Esophagus muscularis mucosa (tissue), 4 donors: ENCODE measurements at regions not wholly inside any gene's neighbourhood (a gene's known extent, or its start where the extent isn't known, plus 50 kb on each side); places are given as distances from the start of the nearest gene placed in this dataset.

ENCODE experiments used
- DNase-seq: peaks from one replicate; pipeline ENCODE4 v3.0.0-alpha.2; 2017; ENCODE audit errors: extremely low spot score
- H3K27ac ChIP-seq, 4 donors: fragments of 200-600 bp; sonication (generic); replicated peaks in 1 of 4; 1 replicate in 3 of 4; 2 replicates in 1 of 4; pipeline ENCODE4 v1.5.1; 2016 to 2019; ENCODE audit warnings: mild to moderate bottlenecking in 1 of 4
- H3K27me3 ChIP-seq, 4 donors: fragments of 200-600 bp; sonication (generic); one replicate each; pipeline versions ENCODE4 v1.5.1 to v1.6.0; 2016 to 2019
- H3K36me3 ChIP-seq, 4 donors: fragments of 200-600 bp; sonication (generic); one replicate each; pipeline ENCODE4 v1.5.1; 2016 to 2019
- H3K4me1 ChIP-seq, 4 donors: fragments of 200-600 bp; sonication (generic); one replicate each; pipeline ENCODE4 v1.5.1; 2016 to 2019
- H3K4me3 ChIP-seq, 4 donors: fragments of 200-600 bp; sonication (generic); 1 replicate in 2 of 4; 2 replicates in 2 of 4; pipeline ENCODE4 v1.5.1; 2016 to 2019; ENCODE audit warnings: mild to moderate bottlenecking in 4 of 4, moderate library complexity in 1 of 4
- H3K9me3 ChIP-seq, 4 donors: fragments of 200-600 bp; sonication (generic); 1 replicate in 3 of 4; 2 replicates in 1 of 4; pipeline ENCODE4 v1.5.1; 2016 to 2019
- CTCF ChIP-seq, 3 experiments: fragments of 200-600 bp in 2 of 3; fragments of 450-650 bp in 1 of 3; sonication (generic) in 2 of 3; IDR thresholded peaks; one replicate each; pipeline ENCODE4 v1.5.1; 2017 to 2019; ENCODE audit warnings: antibody characterized with exemption in 3 of 3, mild to moderate bottlenecking in 2 of 3, moderate library complexity in 1 of 3
- EP300 ChIP-seq: sonication (generic); formaldehyde crosslinking; IDR thresholded peaks from one replicate; pipeline ENCODE4 v1.6.1; 2017; ENCODE audit warnings: antibody characterized with exemption
- POLR2A ChIP-seq: fragments of 450-650 bp; IDR thresholded peaks from one replicate; pipeline ENCODE4 v1.6.1; 2017; ENCODE audit warnings: antibody characterized with exemption, moderate library complexity, mild to moderate bottlenecking, low read depth
- POLR2AphosphoS5 ChIP-seq, 2 donors: sonication (generic); formaldehyde crosslinking; IDR thresholded peaks; one replicate each; pipeline ENCODE4 v1.6.1; 2017; ENCODE audit warnings: antibody characterized with exemption in 2 of 2
- WGBS: methylation state at CpG from one replicate; pipeline ENCODE4 v1.1.5; 2018; 5-methylcytosine and 5-hydroxymethylcytosine counted together
- intact Hi-C: fragments of 100-400 bp; cut with DNase I; formaldehyde crosslinking; loops from one replicate; pipeline ENCODE4 v1.15.1; 2023

- Histone ChIP-seq H3K27ac (peak overlapping the region; percentile 26 to 73 (median 55)), H3K9me3 (no peaks in the 10 kb centered on the region), H3K27me3 (no peaks in the 10 kb centered on the region), H3K36me3 (no peaks in the 10 kb centered on the region), H3K4me1 (peaks cover 32 to 60% (median 53%) of the 10 kb centered on the region in 4 donors), H3K4me3 (no peak overlapping the region)
- 31% methylated on average over 3 of the region's 3 CpGs for WGBS
- no peak for TF ChIP-seq CTCF (IDR thresholded peaks at IDR 0.05)
- TF ChIP-seq POLR2A: no peak
- peak in 1 of 2 donors; percentile 7 for TF ChIP-seq POLR2AphosphoS5 (IDR thresholded peaks at IDR 0.05)
- intact Hi-C loops: no loop called here
- no peak for DNase-seq
Measured at GRCh38 chr10:3426190-3426845, 253.7 kb upstream of the PITRM1 start.

- intact Hi-C loops: no loop called here
- TF ChIP-seq POLR2AphosphoS5 (IDR thresholded peaks at IDR 0.05) (no peak), EP300 (no peak), POLR2A (no peak), CTCF (IDR thresholded peaks at IDR 0.05) (no peak)
- no peak for DNase-seq
Measured at GRCh38 chr10:3425716-3426115, 253.1 kb upstream of the PITRM1 start.

GRCh38 chr10:3425261-3425660 is 252.7 kb upstream of the PITRM1 start:
- TF ChIP-seq CTCF (IDR thresholded peaks at IDR 0.05) (no peak), POLR2A (no peak)
- Histone ChIP-seq H3K27me3 (no peaks in the 10 kb centered on the region), H3K27ac (peak overlapping the region in 2 of 4 donors; percentile 30 to 60), H3K4me1 (peaks cover 32 to 56% (median 47%) of the 10 kb centered on the region in 4 donors), H3K36me3 (no peaks in the 10 kb centered on the region), H3K4me3 (no peak overlapping the region), H3K9me3 (no peaks in the 10 kb centered on the region)
- DNase-seq: no peak
- intact Hi-C loops: no loop called here
- 92% methylated on average over 5 of the region's 5 CpGs for WGBS

More at GRCh38 chr10:3425716-3426115, 253.1 kb upstream of the PITRM1 start:
- H3K27me3 ChIP-seq: no peaks in the 10 kb centered on the region
- H3K36me3 ChIP-seq: no peaks in the 10 kb centered on the region
- no peak overlapping the region for H3K4me3 ChIP-seq
- H3K4me1 ChIP-seq: peaks cover 32 to 60% (median 51%) of the 10 kb centered on the region in 4 donors
- H3K27ac ChIP-seq: peak overlapping the region in 3 of 4 donors; percentile 30 to 63 (median 60)
- 70% methylated on average over 6 of the region's 6 CpGs for WGBS
- H3K9me3 ChIP-seq: no peaks in the 10 kb centered on the region

GRCh38 chr10:3424111-3424851 is 251.7 kb upstream of the PITRM1 start:
- no peak overlapping the region for H3K4me3 ChIP-seq
- H3K36me3 ChIP-seq: no peaks in the 10 kb centered on the region
- H3K27me3 ChIP-seq: no peaks in the 10 kb centered on the region
- WGBS: 68% methylated on average over 21 of the region's 26 CpGs
- H3K27ac ChIP-seq: peak overlapping the region in 3 of 4 donors; percentile 44 to 58 (median 57)
- peaks cover 27 to 47% (median 38%) of the 10 kb centered on the region in 4 donors for H3K4me1 ChIP-seq
- intact Hi-C loops: no loop called here
- no peak for DNase-seq
- H3K9me3 ChIP-seq: no peaks in the 10 kb centered on the region
- TF ChIP-seq EP300 (no peak), POLR2AphosphoS5 (IDR thresholded peaks at IDR 0.05) (no peak), CTCF (IDR thresholded peaks at IDR 0.05) (no peak), POLR2A (no peak)
